Colonic mucosa (tissue), 4 donors: ENCODE measurements at regions not wholly inside any gene's neighbourhood (a gene's known extent, or its start where the extent isn't known, plus 50 kb on each side); places are given as distances from the start of the nearest gene placed in this dataset.

Experiments used
- DNase-seq: peaks from one replicate; pipeline ENCODE4 v3.0.0-alpha.2; 2020
- H3K27ac ChIP-seq: fragments of 200-600 bp; one replicate; pipeline ENCODE4 v1.8.0; 2021
- H3K27me3 ChIP-seq: fragments of 200-600 bp; one replicate; pipeline ENCODE4 v1.8.0; 2021
- H3K36me3 ChIP-seq: fragments of 200-600 bp; one replicate; pipeline ENCODE4 v1.8.0; 2021
- H3K4me1 ChIP-seq: fragments of 200-600 bp; one replicate; pipeline ENCODE4 v1.8.0; 2021; ENCODE audit warnings: mild to moderate bottlenecking
- H3K4me3 ChIP-seq: fragments of 200-600 bp; one replicate; pipeline ENCODE4 v1.8.0; 2021
- H3K9ac ChIP-seq, 2 donors: one replicate each; pipeline ENCODE4 v1.7.0; 2013; ENCODE audit warnings: control low read depth in 2 of 2, low read depth in 2 of 2, low read length in 2 of 2
- H3K9me3 ChIP-seq: fragments of 200-600 bp; one replicate; pipeline ENCODE4 v1.8.0; 2021
- intact Hi-C: fragments of 100-400 bp; cut with DNase I; formaldehyde crosslinking; loops from one replicate; pipeline ENCODE4 v1.14.1; 2022
- TF ChIP-seq, protein P1 (sequence below): fragments of 200-600 bp; IDR thresholded peaks from one replicate; pipeline ENCODE4 v1.8.0; 2022; ENCODE audit warnings: antibody characterized with exemption, mild to moderate bottlenecking
- donor health status: healthy.
- donor health status: DM: no; HTN: no; CAD: no.
- donor health status: DM: no; HTN: no; CAD: no.

DNA sequence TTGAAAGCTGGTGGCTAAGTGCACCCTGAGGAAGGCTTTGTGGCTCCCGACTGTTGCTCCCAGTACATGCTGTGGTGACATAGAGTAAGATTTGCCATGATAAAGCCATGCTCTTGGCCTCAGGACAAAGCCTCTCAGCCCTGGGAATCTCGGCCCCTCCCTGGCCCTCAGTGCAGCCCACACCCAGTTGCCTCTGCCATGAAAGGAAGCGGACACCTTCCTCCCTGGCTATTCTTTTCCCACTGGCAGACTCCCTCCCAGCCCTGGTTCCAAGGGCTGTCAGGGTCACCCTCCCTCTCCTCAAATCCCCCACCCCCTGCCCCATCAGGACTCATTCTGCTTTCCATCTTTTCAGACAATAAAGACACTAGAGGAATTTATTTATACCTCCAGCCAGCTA, 119.8 kb upstream of the NEO1 start:
- DNase-seq: no peak
- Histone ChIP-seq H3K36me3 (no peaks in the 10 kb centered on the region), H3K9ac (no peak overlapping the region), H3K4me1 (no peaks in the 10 kb centered on the region), H3K27ac (no peak overlapping the region), H3K4me3 (no peak overlapping the region), H3K9me3 (no peaks in the 10 kb centered on the region), H3K27me3 (no peaks in the 10 kb centered on the region)
- TF ChIP-seq, protein P1, sequence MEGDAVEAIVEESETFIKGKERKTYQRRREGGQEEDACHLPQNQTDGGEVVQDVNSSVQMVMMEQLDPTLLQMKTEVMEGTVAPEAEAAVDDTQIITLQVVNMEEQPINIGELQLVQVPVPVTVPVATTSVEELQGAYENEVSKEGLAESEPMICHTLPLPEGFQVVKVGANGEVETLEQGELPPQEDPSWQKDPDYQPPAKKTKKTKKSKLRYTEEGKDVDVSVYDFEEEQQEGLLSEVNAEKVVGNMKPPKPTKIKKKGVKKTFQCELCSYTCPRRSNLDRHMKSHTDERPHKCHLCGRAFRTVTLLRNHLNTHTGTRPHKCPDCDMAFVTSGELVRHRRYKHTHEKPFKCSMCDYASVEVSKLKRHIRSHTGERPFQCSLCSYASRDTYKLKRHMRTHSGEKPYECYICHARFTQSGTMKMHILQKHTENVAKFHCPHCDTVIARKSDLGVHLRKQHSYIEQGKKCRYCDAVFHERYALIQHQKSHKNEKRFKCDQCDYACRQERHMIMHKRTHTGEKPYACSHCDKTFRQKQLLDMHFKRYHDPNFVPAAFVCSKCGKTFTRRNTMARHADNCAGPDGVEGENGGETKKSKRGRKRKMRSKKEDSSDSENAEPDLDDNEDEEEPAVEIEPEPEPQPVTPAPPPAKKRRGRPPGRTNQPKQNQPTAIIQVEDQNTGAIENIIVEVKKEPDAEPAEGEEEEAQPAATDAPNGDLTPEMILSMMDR: no peak
- intact Hi-C loops: no loop called here

DNA sequence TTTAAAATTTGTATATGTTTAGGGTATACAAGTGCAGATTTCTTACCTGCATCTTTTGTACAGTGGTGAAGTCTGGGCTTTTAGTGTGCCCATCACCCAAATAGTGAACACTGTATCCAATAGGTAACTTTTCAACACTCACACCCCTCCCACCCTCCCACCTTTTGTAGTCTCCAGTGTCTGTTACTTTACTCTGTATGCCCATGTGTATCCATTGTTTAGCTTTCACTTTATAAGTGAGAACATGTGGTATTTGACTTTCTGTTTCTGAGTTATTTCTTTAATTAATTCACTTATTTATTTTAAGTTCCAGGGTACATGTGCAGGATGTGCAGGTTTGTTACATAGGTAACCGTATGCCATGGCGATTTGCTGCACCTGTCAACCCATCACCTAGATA, 124.8 kb upstream of the NEO1 start:
- H3K27ac ChIP-seq: no peak overlapping the region
- TF ChIP-seq, protein P1: no peak
- no peaks in the 10 kb centered on the region for H3K36me3 ChIP-seq
- H3K4me1 ChIP-seq: no peaks in the 10 kb centered on the region
- intact Hi-C loops: no loop called here
- H3K4me3 ChIP-seq: no peak overlapping the region
- H3K27me3 ChIP-seq: no peaks in the 10 kb centered on the region
- no peak for DNase-seq
- no peak overlapping the region for H3K9ac ChIP-seq
- no peaks in the 10 kb centered on the region for H3K9me3 ChIP-seq

DNA sequence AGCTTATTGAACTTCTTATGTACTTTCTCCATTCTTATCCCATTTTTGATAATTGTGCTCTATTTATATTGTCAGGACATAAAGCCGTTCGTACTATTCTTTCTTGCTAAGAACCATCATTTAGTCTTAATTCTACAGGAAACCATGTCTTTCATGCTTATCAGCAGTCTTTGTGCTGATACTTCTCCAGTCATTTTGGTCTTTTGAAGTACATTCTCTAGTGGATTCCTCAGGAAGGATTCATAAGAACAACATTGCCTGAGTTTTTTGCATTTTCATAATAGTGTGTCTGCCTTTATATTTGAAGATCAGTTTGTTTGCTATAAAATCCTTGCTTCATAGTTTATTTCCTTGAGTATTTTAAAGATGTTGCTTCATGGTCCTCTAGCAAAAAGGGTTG, 126.6 kb upstream of the NEO1 start:
- H3K27ac ChIP-seq: no peak overlapping the region
- H3K9me3 ChIP-seq: no peaks in the 10 kb centered on the region
- H3K27me3 ChIP-seq: no peaks in the 10 kb centered on the region
- intact Hi-C loops: no loop called here
- TF ChIP-seq, protein P1: no peak
- H3K4me3 ChIP-seq: no peak overlapping the region
- no peaks in the 10 kb centered on the region for H3K4me1 ChIP-seq
- H3K36me3 ChIP-seq: no peaks in the 10 kb centered on the region
- H3K9ac ChIP-seq: no peak overlapping the region
- no peak for DNase-seq

DNA sequence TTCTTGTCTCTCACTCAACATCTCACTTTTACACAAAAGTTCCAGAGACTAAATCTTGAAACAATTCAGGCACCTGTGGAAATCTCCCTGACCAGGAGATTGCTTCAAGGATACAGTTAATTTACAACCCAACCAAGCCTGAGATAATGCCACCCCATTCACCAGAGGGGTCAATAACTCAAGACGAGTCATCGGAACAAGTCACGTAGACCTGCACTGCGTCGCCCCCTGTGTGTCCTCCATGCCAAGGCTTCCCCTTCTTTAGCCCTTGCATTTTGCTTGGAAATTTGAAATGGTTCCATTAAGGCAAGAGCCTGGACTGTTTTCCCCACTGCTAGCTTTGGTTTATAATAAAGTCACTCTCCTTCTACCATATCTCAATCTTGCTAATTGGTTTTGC, 129.0 kb upstream of the NEO1 start:
- no peak overlapping the region for H3K27ac ChIP-seq
- intact Hi-C loops: no loop called here
- no peaks in the 10 kb centered on the region for H3K36me3 ChIP-seq
- no peaks in the 10 kb centered on the region for H3K27me3 ChIP-seq
- no peak overlapping the region for H3K9ac ChIP-seq
- TF ChIP-seq, protein P1: no peak
- no peaks in the 10 kb centered on the region for H3K4me1 ChIP-seq
- no peak overlapping the region for H3K4me3 ChIP-seq
- no peak for DNase-seq
- H3K9me3 ChIP-seq: no peaks in the 10 kb centered on the region

DNA sequence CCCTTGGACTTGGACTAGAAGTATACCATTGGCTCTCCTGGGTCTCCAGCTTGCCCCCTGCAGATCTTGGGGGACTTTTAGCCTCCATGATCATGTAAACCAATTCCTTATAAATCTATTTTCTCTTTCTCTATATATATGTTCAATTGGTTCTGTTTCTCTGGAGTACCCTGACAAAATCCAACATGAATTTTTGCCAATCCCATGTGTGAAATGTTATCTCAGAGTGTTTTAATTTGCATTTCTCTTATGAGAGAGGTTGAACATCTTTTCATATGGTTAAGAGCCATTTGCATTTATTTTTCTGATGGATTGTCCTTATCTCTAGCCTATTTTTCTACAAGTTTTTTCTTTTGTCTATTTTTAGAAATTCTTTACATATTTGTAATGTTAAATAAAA, 131.7 kb upstream of the NEO1 start:
- Histone ChIP-seq H3K9me3 (no peaks in the 10 kb centered on the region), H3K4me3 (no peak overlapping the region), H3K4me1 (no peaks in the 10 kb centered on the region), H3K9ac (no peak overlapping the region), H3K36me3 (no peaks in the 10 kb centered on the region), H3K27me3 (no peaks in the 10 kb centered on the region), H3K27ac (no peak overlapping the region)
- DNase-seq: no peak
- TF ChIP-seq, protein P1: no peak
- intact Hi-C loops: no loop called here

DNA sequence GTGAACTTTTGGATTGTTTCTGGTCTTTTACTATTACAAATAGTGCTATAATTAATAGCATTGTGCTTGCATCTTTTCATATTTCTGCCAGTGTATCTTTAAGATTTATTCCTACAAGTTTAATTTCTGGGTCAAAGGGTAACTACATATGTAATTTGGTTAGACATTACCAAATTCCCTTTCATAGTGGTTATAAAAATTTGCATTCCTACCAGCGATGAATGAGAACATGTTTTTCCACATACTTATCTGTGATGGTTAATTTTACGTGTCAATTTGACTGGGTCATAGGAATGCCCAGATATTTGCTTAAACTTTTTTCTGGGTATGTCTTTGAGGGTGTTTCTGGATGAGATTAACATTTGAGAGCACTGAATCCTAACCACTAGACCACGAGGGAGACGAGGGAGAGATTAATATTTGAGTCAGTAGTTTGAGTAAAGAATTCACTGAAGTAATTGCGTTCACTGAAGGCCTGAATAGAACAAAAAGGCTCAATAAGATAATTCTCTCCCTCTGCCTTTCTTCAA, 132.3 kb upstream of the NEO1 start:
- no peaks in the 10 kb centered on the region for H3K27me3 ChIP-seq
- H3K4me1 ChIP-seq: no peaks in the 10 kb centered on the region
- no peak overlapping the region for H3K4me3 ChIP-seq
- H3K9me3 ChIP-seq: no peaks in the 10 kb centered on the region
- no peak overlapping the region for H3K9ac ChIP-seq
- no peak overlapping the region for H3K27ac ChIP-seq
- no peaks in the 10 kb centered on the region for H3K36me3 ChIP-seq
- no peak for DNase-seq
- TF ChIP-seq, protein P1: no peak
- intact Hi-C loops: no loop called here
